ENCODE measurements at regions not wholly inside any gene's neighbourhood (a gene's known extent, or its start where the extent isn't known, plus 50 kb on each side); places are given as distances from the start of the nearest gene placed in this dataset.

- no peak for TF ChIP-seq ZNF645 (tag by site-specific recombination; IDR thresholded peaks at IDR 0.05)
- no peak for TF ChIP-seq MZF1 (tag by site-specific recombination; IDR thresholded peaks at IDR 0.05; ENCODE audit: borderline replicate concordance)
- TF ChIP-seq ZFP41 (tag by site-specific recombination; IDR thresholded peaks at IDR 0.05; ENCODE audit: borderline replicate concordance) = no peak
- TF ChIP-seq ZNF449 (tag by site-specific recombination; IDR thresholded peaks at IDR 0.05) = no peak
- no peak for TF ChIP-seq ZNF560 (tag by site-specific recombination; IDR thresholded peaks at IDR 0.05; ENCODE audit: borderline replicate concordance)
- TF ChIP-seq ZNF488 (tag by site-specific recombination; IDR thresholded peaks at IDR 0.05) = no peak
- no peak for TF ChIP-seq ZNF366 (tag by site-specific recombination; conservative IDR thresholded peaks at IDR 0.05)
- TF ChIP-seq ZBTB17 (tag by site-specific recombination; IDR thresholded peaks at IDR 0.05) = no peak
- no peak for TF ChIP-seq HIC1 (tag by site-specific recombination; IDR thresholded peaks at IDR 0.05)
- TF ChIP-seq GLIS1 (tag by site-specific recombination; IDR thresholded peaks at IDR 0.05) = no peak
- TF ChIP-seq ZNF302 (tag by site-specific recombination; IDR thresholded peaks at IDR 0.05; ENCODE audit: low read depth) = no peak
- no peak for TF ChIP-seq ZNF239 (tag by site-specific recombination; IDR thresholded peaks at IDR 0.05)
- no peak for TF ChIP-seq REPIN1 (tag by site-specific recombination; IDR thresholded peaks at IDR 0.05; ENCODE audit: low read depth)
Observed at GRCh38 chr5:42349163-42349562, 74.1 kb upstream of the GHR start (continued).

- no peaks in the 10 kb centered on the region for H3K9me3 ChIP-seq (ENCODE audit: control insufficient read depth, insufficient read depth, low read depth, low read length)
- TF ChIP-seq ZNF548 (tag by site-specific recombination; IDR thresholded peaks at IDR 0.05) (no peak), HIC1 (tag by site-specific recombination; IDR thresholded peaks at IDR 0.05) (no peak), ZNF521 (tag by site-specific recombination; IDR thresholded peaks at IDR 0.05) (no peak), ZNF175 (tag by site-specific recombination; IDR thresholded peaks at IDR 0.05) (no peak), ZNF654 (tag by site-specific recombination; IDR thresholded peaks at IDR 0.05; ENCODE audit: low read depth) (no peak), MEIS1 (CRISPR knock-in tag; IDR thresholded peaks at IDR 0.05; ENCODE audit: borderline replicate concordance) (no peak)
- H3K4me3 ChIP-seq (ENCODE audit: low read depth, low read length) = no peak overlapping the region
- POLR2A ChIA-PET = no interaction called here
- no peak overlapping the region for H3K27ac ChIP-seq (ENCODE audit: extremely low read depth, low read depth, low read length)
- CTCF ChIA-PET = no interaction called here
- H3K4me1 ChIP-seq (ENCODE audit: control insufficient read depth, insufficient read depth, low read length) = no peaks in the 10 kb centered on the region
- H3K36me3 ChIP-seq (ENCODE audit: control insufficient read depth in 2 of 2, insufficient read depth in 1 of 2, low read length in 2 of 2) = no peaks in the 10 kb centered on the region
Observed at GRCh38 chr5:42351956-42352355, 71.3 kb upstream of the GHR start.

Data from HEK293 (cell line).